Epithelial cell of esophagus (primary cell): ENCODE measurements at regions not wholly inside any gene's neighbourhood (a gene's known extent, or its start where the extent isn't known, plus 50 kb on each side); places are given as distances from the start of the nearest gene placed in this dataset.

ENCODE experiments used
- DNase-seq: peaks from one replicate; pipeline ENCODE4 v3.0.0; 2010; ENCODE audit warnings: low read depth
- H3K4me3 ChIP-seq: 2 replicates; pipeline ENCODE4 v1.5.1; 2011; ENCODE audit warnings: mild to moderate bottlenecking, low read length, control low read depth
- CTCF ChIP-seq: IDR thresholded peaks from 2 replicates; pipeline ENCODE4 v1.5.1; 2011; ENCODE audit warnings: low read depth, mild to moderate bottlenecking, low read length, control low read depth, inconsistent platforms; ENCODE audit not compliant: insufficient read depth; ENCODE audit errors: missing control alignments

- no peak for TF ChIP-seq CTCF
- DNase-seq: no peak
- H3K4me3 ChIP-seq: no peak overlapping the region
These were observed 179.3 kb downstream of the TMEM18 start for GRCh38 chr2:497770-498492.

GRCh38 chr2:496729-497128 is 180.5 kb downstream of the TMEM18 start:
- no peak for DNase-seq
- TF ChIP-seq CTCF: no peak
- H3K4me3 ChIP-seq: no peak overlapping the region

GRCh38 chr2:495745-496275 is 181.4 kb downstream of the TMEM18 start:
- TF ChIP-seq CTCF: no peak
- no peak for DNase-seq
- no peak overlapping the region for H3K4me3 ChIP-seq

GRCh38 chr2:494853-495252 is 182.4 kb downstream of the TMEM18 start:
- DNase-seq: no peak
- no peak for TF ChIP-seq CTCF
- no peak overlapping the region for H3K4me3 ChIP-seq

GRCh38 chr2:493228-493627 is 184.0 kb downstream of the TMEM18 start:
- no peak for DNase-seq
- no peak overlapping the region for H3K4me3 ChIP-seq
- no peak for TF ChIP-seq CTCF

GRCh38 chr2:492178-492577 is 185.0 kb downstream of the TMEM18 start:
- no peak for TF ChIP-seq CTCF
- DNase-seq: no peak
- H3K4me3 ChIP-seq: no peak overlapping the region

GRCh38 chr2:489838-490237 is 187.4 kb downstream of the TMEM18 start:
- no peak for DNase-seq
- no peak overlapping the region for H3K4me3 ChIP-seq
- TF ChIP-seq CTCF: no peak
